ENCODE measurements at regions not wholly inside any gene's neighbourhood (a gene's known extent, or its start where the extent isn't known, plus 50 kb on each side); places are given as distances from the start of the nearest gene placed in this dataset.

DNA sequence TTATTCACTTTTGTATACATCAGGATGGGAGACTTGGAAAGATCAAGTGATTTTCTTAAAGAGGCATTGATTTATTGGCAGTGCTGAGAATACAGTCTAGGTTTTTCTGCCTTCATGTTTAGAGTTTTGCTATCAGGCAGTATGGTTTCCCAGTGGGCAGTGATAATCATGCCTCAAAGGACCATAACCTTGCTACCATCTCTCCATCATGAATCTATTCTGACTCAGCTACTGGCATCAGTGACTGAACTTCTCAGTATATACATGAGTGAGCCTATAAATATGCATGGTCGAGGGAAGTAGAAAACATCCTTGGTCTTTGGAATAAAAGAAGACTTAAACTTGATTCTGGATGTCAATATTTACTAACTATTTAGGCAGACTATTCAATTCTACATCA is 562.0 kb upstream of the AADAT start:
- Mint-ChIP-seq H3K9me3 (ENCODE audit: unreplicated experiment) (no peaks in the 10 kb centered on the region), H3K4me3 (ENCODE audit: unreplicated experiment) (no peak overlapping the region), H3K27ac (ENCODE audit: unreplicated experiment) (no peak overlapping the region), H3K27me3 (ENCODE audit: unreplicated experiment) (no peaks in the 10 kb centered on the region), H3K4me1 (ENCODE audit: low read depth, unreplicated experiment) (no peaks in the 10 kb centered on the region), H3K36me3 (ENCODE audit: unreplicated experiment) (no peaks in the 10 kb centered on the region)
- no peak for DNase-seq
- TF ChIP-seq, protein P1, sequence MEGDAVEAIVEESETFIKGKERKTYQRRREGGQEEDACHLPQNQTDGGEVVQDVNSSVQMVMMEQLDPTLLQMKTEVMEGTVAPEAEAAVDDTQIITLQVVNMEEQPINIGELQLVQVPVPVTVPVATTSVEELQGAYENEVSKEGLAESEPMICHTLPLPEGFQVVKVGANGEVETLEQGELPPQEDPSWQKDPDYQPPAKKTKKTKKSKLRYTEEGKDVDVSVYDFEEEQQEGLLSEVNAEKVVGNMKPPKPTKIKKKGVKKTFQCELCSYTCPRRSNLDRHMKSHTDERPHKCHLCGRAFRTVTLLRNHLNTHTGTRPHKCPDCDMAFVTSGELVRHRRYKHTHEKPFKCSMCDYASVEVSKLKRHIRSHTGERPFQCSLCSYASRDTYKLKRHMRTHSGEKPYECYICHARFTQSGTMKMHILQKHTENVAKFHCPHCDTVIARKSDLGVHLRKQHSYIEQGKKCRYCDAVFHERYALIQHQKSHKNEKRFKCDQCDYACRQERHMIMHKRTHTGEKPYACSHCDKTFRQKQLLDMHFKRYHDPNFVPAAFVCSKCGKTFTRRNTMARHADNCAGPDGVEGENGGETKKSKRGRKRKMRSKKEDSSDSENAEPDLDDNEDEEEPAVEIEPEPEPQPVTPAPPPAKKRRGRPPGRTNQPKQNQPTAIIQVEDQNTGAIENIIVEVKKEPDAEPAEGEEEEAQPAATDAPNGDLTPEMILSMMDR (IDR thresholded peaks at IDR 0.05; ENCODE audit: partially characterized antibody, unreplicated experiment): no peak

DNA sequence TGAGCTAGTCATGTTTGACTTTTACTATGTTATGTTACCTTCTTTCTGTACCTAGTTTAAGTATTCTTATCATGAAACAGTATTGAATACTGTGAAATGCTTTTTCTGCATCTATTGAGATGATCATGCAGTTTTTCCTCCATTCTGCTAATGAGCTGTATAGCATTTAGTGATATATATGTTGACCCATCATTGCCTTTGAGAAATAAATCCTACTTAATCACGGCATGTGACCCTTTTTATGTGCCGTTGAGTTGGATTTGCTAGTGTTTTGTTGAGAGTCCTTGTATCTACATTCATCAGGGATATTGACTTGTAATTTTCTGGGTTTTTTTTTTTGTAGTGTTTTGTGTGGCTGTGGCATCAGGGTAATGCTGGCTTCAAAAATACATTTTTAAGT is 537.7 kb upstream of the AADAT start:
- Mint-ChIP-seq H3K4me3 (ENCODE audit: unreplicated experiment) (no peak overlapping the region), H3K27me3 (ENCODE audit: unreplicated experiment) (peaks cover 6% of the 10 kb centered on the region), H3K9me3 (ENCODE audit: unreplicated experiment) (peaks cover 8% of the 10 kb centered on the region), H3K27ac (ENCODE audit: unreplicated experiment) (no peak overlapping the region), H3K36me3 (ENCODE audit: unreplicated experiment) (peaks cover 10% of the 10 kb centered on the region), H3K4me1 (ENCODE audit: low read depth, unreplicated experiment) (peaks cover 12% of the 10 kb centered on the region)
- DNase-seq: no peak
- TF ChIP-seq, protein P1 (IDR thresholded peaks at IDR 0.05; ENCODE audit: partially characterized antibody, unreplicated experiment): no peak

DNA sequence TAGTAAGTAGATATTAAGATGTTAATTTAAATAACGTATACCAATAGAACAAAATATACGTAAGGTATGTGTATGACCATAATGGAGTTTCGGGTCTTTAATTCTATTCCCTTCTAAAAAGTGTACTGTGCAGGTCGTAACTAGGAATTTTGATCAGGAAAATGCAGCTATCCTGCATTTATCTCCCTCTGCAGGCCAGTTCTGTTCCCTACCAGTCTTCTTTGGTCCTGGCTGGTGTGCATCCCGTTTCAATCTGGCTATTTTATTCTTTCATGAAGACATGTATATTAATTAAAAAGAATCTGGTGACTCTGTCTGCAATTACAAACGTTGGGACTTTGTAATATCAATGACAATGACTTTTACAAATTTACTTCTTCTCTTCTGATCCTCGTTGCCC is 534.1 kb upstream of the AADAT start:
- TF ChIP-seq, protein P1 (IDR thresholded peaks at IDR 0.05; ENCODE audit: partially characterized antibody, unreplicated experiment): peak; percentile 20
- no peak overlapping the region for H3K27ac Mint-ChIP-seq (ENCODE audit: unreplicated experiment)
- no peaks in the 10 kb centered on the region for H3K36me3 Mint-ChIP-seq (ENCODE audit: unreplicated experiment)
- peaks cover 3% of the 10 kb centered on the region for H3K9me3 Mint-ChIP-seq (ENCODE audit: unreplicated experiment)
- peaks cover 12% of the 10 kb centered on the region for H3K4me1 Mint-ChIP-seq (ENCODE audit: low read depth, unreplicated experiment)
- H3K27me3 Mint-ChIP-seq (ENCODE audit: unreplicated experiment): peaks cover 2% of the 10 kb centered on the region
- no peak overlapping the region for H3K4me3 Mint-ChIP-seq (ENCODE audit: unreplicated experiment)
- no peak for DNase-seq

DNA sequence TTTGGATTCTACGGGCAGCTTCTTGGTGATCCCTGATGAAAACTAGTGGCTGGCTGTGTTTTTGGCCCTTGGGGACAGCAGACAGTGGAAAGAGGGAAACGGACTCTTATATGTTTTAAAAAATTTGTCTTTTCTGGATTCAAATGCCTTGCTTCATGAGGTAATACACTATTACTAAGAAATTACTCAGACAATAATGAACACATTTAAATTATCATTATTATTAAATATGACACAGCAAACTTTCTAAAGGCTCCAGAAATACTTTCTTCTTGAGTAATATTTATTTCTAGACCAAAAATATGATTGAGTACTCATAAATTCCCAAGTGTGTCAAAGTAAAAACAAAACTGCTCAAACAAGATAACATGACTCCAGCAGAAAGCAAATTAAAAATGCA is 520.7 kb upstream of the AADAT start:
- no peak overlapping the region for H3K27ac Mint-ChIP-seq (ENCODE audit: unreplicated experiment)
- peaks cover 2% of the 10 kb centered on the region for H3K27me3 Mint-ChIP-seq (ENCODE audit: unreplicated experiment)
- H3K4me1 Mint-ChIP-seq (ENCODE audit: low read depth, unreplicated experiment): peaks cover 2% of the 10 kb centered on the region
- H3K9me3 Mint-ChIP-seq (ENCODE audit: unreplicated experiment): no peaks in the 10 kb centered on the region
- DNase-seq: no peak
- H3K36me3 Mint-ChIP-seq (ENCODE audit: unreplicated experiment): no peaks in the 10 kb centered on the region
- TF ChIP-seq, protein P1 (IDR thresholded peaks at IDR 0.05; ENCODE audit: partially characterized antibody, unreplicated experiment): no peak
- H3K4me3 Mint-ChIP-seq (ENCODE audit: unreplicated experiment): no peak overlapping the region

DNA sequence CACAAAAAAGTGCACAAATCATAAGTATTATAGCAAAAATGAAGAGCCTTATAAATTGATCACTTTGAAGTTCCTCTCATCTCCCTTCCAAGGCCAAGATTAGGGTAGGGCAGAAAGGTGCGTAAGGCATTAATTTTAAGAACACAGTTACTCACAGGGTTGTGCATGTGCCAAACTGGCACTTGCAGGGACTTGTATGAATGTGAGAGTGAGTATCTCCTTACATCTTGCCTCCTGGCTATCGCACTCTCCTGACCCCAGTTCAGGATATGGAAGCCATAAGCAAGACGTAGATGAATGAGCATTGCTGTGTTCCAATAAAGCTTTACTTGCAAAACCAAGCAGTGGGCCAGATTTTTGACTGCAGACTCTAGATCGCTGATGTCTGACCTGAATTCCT is 510.1 kb upstream of the AADAT start:
- no peak overlapping the region for H3K27ac Mint-ChIP-seq (ENCODE audit: unreplicated experiment)
- H3K27me3 Mint-ChIP-seq (ENCODE audit: unreplicated experiment): no peaks in the 10 kb centered on the region
- H3K36me3 Mint-ChIP-seq (ENCODE audit: unreplicated experiment): no peaks in the 10 kb centered on the region
- H3K4me1 Mint-ChIP-seq (ENCODE audit: low read depth, unreplicated experiment): no peaks in the 10 kb centered on the region
- DNase-seq: no peak
- no peaks in the 10 kb centered on the region for H3K9me3 Mint-ChIP-seq (ENCODE audit: unreplicated experiment)
- TF ChIP-seq, protein P1 (IDR thresholded peaks at IDR 0.05; ENCODE audit: partially characterized antibody, unreplicated experiment): no peak
- H3K4me3 Mint-ChIP-seq (ENCODE audit: unreplicated experiment): no peak overlapping the region
